ENCODE measurements at regions not wholly inside any gene's neighbourhood (a gene's known extent, or its start where the extent isn't known, plus 50 kb on each side); places are given as distances from the start of the nearest gene placed in this dataset.

DNA sequence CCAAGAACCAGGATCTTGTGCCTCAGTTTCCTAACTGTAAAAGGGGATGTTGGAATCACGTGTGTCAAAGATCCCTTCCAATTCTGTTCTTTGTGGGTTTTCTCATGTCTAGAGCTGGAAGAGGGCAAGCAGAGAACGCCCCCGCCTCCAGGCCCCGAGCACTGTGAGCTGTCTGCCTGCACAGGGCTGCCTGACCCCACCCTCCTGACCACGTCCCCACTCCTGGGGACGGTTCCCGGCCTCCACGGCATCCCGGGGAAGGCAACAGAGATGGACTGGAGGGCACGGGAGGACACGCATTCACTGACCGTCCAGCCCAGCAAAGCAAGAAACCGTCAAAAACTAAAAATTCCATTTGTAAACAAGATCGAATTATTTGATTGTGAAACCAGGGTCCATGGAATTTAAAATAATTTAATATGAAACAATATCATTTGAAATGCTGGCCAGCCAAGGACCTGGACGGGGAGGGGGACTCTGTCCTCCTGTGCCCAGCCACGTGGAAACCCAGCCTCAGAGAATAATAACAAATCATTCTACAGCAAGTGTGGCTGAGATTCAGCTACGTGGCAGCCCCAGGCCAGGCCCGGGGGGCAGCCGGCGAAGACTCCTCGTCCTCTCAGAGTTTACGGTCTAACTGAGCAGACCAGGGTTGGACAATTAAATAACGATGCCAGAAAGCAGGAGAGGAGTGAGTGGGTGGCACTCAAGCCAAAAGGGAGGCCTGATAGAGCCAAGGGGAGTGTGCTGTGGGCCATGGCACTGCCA is 87.3 kb upstream of the DIO3 start:
- Mint-ChIP-seq H3K27me3 (ENCODE audit: insufficient read depth, low read depth, poor library complexity) (peaks cover 6% of the 10 kb centered on the region), H3K9me3 (no peaks in the 10 kb centered on the region), H3K36me3 (ENCODE audit: low read depth) (no peaks in the 10 kb centered on the region), H3K4me1 (peaks cover 18% of the 10 kb centered on the region), H3K27ac (no peak overlapping the region), H3K4me3 (no peak overlapping the region)
- Histone ChIP-seq H3K27me3 (ENCODE audit: insufficient read depth) (no peaks in the 10 kb centered on the region), H3K4me2 (no peak overlapping the region), H3K27ac (ENCODE audit: low read depth) (no peak overlapping the region), H3K4me1 (ENCODE audit: insufficient read depth) (0 out of 2 replicates have a peak, but pooled peaks cover 6% of the 10 kb centered on the region), H3K9me2 (ENCODE audit: insufficient read depth) (no peaks in the 10 kb centered on the region), H3K36me3 (ENCODE audit: insufficient read depth) (no peaks in the 10 kb centered on the region), H3K79me2 (replicated peaks; ENCODE audit: insufficient read depth) (no peaks in the 10 kb centered on the region), H4K20me1 (replicated peaks; ENCODE audit: insufficient read depth) (no peaks in the 10 kb centered on the region), H2AFZ (no peak overlapping the region), H3K4me3 (no peak overlapping the region), H3F3A (replicated peaks; ENCODE audit: low read depth) (no peaks in the 10 kb centered on the region)
- TF ChIP-seq, protein P1, sequence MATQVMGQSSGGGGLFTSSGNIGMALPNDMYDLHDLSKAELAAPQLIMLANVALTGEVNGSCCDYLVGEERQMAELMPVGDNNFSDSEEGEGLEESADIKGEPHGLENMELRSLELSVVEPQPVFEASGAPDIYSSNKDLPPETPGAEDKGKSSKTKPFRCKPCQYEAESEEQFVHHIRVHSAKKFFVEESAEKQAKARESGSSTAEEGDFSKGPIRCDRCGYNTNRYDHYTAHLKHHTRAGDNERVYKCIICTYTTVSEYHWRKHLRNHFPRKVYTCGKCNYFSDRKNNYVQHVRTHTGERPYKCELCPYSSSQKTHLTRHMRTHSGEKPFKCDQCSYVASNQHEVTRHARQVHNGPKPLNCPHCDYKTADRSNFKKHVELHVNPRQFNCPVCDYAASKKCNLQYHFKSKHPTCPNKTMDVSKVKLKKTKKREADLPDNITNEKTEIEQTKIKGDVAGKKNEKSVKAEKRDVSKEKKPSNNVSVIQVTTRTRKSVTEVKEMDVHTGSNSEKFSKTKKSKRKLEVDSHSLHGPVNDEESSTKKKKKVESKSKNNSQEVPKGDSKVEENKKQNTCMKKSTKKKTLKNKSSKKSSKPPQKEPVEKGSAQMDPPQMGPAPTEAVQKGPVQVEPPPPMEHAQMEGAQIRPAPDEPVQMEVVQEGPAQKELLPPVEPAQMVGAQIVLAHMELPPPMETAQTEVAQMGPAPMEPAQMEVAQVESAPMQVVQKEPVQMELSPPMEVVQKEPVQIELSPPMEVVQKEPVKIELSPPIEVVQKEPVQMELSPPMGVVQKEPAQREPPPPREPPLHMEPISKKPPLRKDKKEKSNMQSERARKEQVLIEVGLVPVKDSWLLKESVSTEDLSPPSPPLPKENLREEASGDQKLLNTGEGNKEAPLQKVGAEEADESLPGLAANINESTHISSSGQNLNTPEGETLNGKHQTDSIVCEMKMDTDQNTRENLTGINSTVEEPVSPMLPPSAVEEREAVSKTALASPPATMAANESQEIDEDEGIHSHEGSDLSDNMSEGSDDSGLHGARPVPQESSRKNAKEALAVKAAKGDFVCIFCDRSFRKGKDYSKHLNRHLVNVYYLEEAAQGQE (IDR thresholded peaks at IDR 0.05; ENCODE audit: unreplicated experiment): no peak
- TF ChIP-seq ZNF114 (CRISPR knock-in tag; IDR thresholded peaks at IDR 0.05) (no peak), ZNF331 (CRISPR knock-in tag; IDR thresholded peaks at IDR 0.05; ENCODE audit: low read depth) (no peak), CREB1 (CRISPR knock-in tag; IDR thresholded peaks at IDR 0.05; ENCODE audit: low read depth) (no peak), JUNB (IDR thresholded peaks at IDR 0.05; ENCODE audit: unreplicated experiment) (no peak), POLR2AphosphoS5 (IDR thresholded peaks at IDR 0.05; ENCODE audit: low read depth) (no peak), NANOG (IDR thresholded peaks at IDR 0.05; ENCODE audit: borderline replicate concordance) (no peak), STAT1 (IDR thresholded peaks at IDR 0.05; ENCODE audit: unreplicated experiment) (no peak), EZH2phosphoT487 (IDR thresholded peaks at IDR 0.05; ENCODE audit: unreplicated experiment) (no peak)
- TF ChIP-seq, protein P2, sequence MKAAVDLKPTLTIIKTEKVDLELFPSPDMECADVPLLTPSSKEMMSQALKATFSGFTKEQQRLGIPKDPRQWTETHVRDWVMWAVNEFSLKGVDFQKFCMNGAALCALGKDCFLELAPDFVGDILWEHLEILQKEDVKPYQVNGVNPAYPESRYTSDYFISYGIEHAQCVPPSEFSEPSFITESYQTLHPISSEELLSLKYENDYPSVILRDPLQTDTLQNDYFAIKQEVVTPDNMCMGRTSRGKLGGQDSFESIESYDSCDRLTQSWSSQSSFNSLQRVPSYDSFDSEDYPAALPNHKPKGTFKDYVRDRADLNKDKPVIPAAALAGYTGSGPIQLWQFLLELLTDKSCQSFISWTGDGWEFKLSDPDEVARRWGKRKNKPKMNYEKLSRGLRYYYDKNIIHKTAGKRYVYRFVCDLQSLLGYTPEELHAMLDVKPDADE (IDR thresholded peaks at IDR 0.05): no peak
- TF ChIP-seq, protein P3, sequence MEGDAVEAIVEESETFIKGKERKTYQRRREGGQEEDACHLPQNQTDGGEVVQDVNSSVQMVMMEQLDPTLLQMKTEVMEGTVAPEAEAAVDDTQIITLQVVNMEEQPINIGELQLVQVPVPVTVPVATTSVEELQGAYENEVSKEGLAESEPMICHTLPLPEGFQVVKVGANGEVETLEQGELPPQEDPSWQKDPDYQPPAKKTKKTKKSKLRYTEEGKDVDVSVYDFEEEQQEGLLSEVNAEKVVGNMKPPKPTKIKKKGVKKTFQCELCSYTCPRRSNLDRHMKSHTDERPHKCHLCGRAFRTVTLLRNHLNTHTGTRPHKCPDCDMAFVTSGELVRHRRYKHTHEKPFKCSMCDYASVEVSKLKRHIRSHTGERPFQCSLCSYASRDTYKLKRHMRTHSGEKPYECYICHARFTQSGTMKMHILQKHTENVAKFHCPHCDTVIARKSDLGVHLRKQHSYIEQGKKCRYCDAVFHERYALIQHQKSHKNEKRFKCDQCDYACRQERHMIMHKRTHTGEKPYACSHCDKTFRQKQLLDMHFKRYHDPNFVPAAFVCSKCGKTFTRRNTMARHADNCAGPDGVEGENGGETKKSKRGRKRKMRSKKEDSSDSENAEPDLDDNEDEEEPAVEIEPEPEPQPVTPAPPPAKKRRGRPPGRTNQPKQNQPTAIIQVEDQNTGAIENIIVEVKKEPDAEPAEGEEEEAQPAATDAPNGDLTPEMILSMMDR (conservative IDR thresholded peaks at IDR 0.05; ENCODE audit: low read depth in 2 of 2): no peak
- DNase-seq (ENCODE audit: low spot score) (no peak), ATAC-seq (no peak)
